Spleen (tissue), 7 donors: ENCODE measurements at regions not wholly inside any gene's neighbourhood (a gene's known extent, or its start where the extent isn't known, plus 50 kb on each side); places are given as distances from the start of the nearest gene placed in this dataset.

Experiments used
- CTCF ChIP-seq, 11 experiments: fragments of 200-600 bp in 7 of 11; fragments of 450-650 bp in 4 of 11; sonication (generic) in 4 of 11; IDR thresholded peaks in 8 of 11; conservative IDR thresholded peaks in 3 of 11; 1 replicate in 7 of 11; 2 replicates in 4 of 11; pipeline versions ENCODE4 v1.4.0 to v1.8.0; 2016 to 2021; ENCODE audit warnings: antibody characterized with exemption in 11 of 11, inconsistent platforms in 4 of 11, mild to moderate bottlenecking in 1 of 11
- POLR2A ChIP-seq, 3 donors: fragments of 450-650 bp; IDR thresholded peaks; one replicate each; pipeline ENCODE4 v1.5.1; 2017; ENCODE audit warnings: antibody characterized with exemption in 3 of 3, mild to moderate bottlenecking in 1 of 3
- POLR2AphosphoS5 ChIP-seq, 3 donors: sonication (generic); formaldehyde crosslinking; IDR thresholded peaks; one replicate each; pipeline ENCODE4 v1.5.1; 2017; ENCODE audit warnings: antibody characterized with exemption in 3 of 3
- donor health status: DM: no; HTN: no; CAD: no; lungs with moderate emphysema.
- donor health status: DM: no; HTN: no; CAD: no.
- donor health status: DM: no; HTN: no; CAD: no.

- TF ChIP-seq CTCF (IDR thresholded peaks at IDR 0.05 in 8 of 11, conservative IDR thresholded peaks at IDR 0.05 in 3 of 11) (no peak), POLR2AphosphoS5 (IDR thresholded peaks at IDR 0.05) (no peak), POLR2A (IDR thresholded peaks at IDR 0.05) (no peak)
These were observed 216.1 kb upstream of the THUMPD2 start for GRCh38 chr2:39995005-39995737.
